Uterus (tissue), 2 donors: ENCODE measurements at regions not wholly inside any gene's neighbourhood (a gene's known extent, or its start where the extent isn't known, plus 50 kb on each side); places are given as distances from the start of the nearest gene placed in this dataset.

Experiments used
- POLR2A ChIP-seq, 2 donors: fragments of 450-650 bp; IDR thresholded peaks; one replicate each; pipeline ENCODE4 v1.6.1; 2016; ENCODE audit warnings: antibody characterized with exemption in 2 of 2, mild to moderate bottlenecking in 1 of 2, moderate library complexity in 1 of 2
- TF ChIP-seq, protein P1 (sequence below), 4 experiments: fragments of 200-600 bp in 2 of 4; fragments of 450-650 bp in 2 of 4; sonication (generic) in 2 of 4; IDR thresholded peaks; one replicate each; pipeline ENCODE4 v1.5.1; 2016 to 2019; ENCODE audit warnings: antibody characterized with exemption in 4 of 4, mild to moderate bottlenecking in 2 of 4, moderate library complexity in 1 of 4

- TF ChIP-seq, protein P1, sequence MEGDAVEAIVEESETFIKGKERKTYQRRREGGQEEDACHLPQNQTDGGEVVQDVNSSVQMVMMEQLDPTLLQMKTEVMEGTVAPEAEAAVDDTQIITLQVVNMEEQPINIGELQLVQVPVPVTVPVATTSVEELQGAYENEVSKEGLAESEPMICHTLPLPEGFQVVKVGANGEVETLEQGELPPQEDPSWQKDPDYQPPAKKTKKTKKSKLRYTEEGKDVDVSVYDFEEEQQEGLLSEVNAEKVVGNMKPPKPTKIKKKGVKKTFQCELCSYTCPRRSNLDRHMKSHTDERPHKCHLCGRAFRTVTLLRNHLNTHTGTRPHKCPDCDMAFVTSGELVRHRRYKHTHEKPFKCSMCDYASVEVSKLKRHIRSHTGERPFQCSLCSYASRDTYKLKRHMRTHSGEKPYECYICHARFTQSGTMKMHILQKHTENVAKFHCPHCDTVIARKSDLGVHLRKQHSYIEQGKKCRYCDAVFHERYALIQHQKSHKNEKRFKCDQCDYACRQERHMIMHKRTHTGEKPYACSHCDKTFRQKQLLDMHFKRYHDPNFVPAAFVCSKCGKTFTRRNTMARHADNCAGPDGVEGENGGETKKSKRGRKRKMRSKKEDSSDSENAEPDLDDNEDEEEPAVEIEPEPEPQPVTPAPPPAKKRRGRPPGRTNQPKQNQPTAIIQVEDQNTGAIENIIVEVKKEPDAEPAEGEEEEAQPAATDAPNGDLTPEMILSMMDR (IDR thresholded peaks at IDR 0.05), result no peak
- TF ChIP-seq POLR2A (IDR thresholded peaks at IDR 0.05), result no peak
Observed at GRCh38 chr2:152944099-152944498, 225.7 kb downstream of the ARL6IP6 start.
